ENCODE measurements at regions not wholly inside any gene's neighbourhood (a gene's known extent, or its start where the extent isn't known, plus 50 kb on each side); places are given as distances from the start of the nearest gene placed in this dataset.
"Not testable (repeated sequence)": the region's sequence is repeated elsewhere in the genome, so short reads cannot be mapped to it uniquely, and the experiment has no call there.

DNA sequence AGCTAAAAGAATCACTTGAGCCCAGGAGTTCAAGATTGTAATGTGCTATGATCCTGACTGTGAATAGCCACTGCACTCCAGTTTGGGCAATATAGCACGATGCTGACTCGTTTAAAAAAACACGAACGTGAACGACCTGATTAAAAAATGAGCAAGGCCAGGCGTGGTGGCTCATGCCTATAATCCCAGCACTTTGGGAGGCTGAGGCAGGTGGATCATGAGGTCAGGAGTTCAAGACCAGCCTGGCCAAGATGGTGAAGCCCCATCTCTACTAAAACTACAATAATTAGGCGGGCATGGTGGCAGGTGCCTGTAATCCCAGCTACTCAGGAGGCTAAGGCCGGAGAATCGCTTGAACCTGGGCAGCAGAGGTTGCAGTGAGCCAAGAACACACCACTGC lies 58.6 kb upstream of the NCOA3 start:
- DNase-seq, result not testable (repeated sequence)

DNA sequence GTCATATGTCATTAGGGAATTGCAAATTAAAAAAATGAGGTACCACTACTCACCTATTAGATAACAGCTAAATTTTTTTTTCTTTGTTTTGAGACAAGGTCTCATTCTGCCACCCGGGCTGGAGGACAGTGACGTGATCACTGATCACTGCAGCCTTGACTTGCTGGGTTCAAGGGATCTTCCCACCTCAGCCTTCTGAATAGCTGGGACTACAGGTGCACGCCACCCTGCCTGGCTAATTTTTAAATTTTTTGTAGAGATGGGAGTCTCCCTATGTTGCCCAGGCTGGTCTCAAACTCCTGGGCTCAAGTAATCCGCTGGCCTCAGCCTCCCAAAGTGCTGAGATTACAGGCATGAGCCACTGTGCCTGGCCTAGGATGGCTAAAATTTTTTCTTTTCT lies 57.1 kb upstream of the NCOA3 start:
- no peak for DNase-seq

DNA sequence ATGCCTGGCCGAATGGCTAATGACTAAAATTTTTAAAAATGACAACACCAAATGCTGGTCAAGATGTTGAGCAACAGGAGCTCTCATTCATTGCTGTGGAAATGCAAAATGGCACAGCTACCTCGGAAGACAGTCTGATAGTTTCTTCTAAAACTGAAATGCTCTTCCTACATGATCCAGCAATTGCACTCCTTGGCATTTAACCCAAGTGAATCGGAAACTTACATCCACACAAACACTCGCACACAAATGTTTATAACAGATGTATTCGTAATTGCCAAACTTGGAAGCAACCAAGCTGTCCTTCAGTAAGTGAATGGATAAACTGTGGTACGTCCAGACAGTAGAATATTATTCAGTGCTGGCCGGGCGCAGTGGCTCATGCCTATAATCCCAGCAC lies 56.4 kb upstream of the NCOA3 start:
- no peak for DNase-seq

GRCh38 chr20:47447350-47448296 lies 54.1 kb upstream of the NCOA3 start:
- not testable (repeated sequence) for DNase-seq

- no peak for DNase-seq
Observed at GRCh38 chr20:47448429-47448828, 53.3 kb upstream of the NCOA3 start.

DNA sequence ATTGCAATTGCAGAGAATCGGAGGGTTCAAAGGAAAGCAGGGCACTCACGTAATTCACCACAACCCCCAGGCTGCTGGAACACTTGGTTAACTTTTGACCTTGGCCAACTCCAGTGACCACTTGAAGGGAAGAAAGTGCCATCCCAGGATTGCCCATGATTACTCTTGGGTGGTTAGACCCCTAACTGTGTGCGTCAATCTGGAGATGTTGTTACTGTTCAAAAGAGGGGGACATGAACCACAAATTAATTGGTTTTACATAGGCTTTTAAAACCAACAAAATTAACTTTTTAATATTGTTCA lies 50.1 kb upstream of the NCOA3 start:
- DNase-seq, result no peak
